Glomerular visceral epithelial cell (primary cell): ENCODE measurements at regions not wholly inside any gene's neighbourhood (a gene's known extent, or its start where the extent isn't known, plus 50 kb on each side); places are given as distances from the start of the nearest gene placed in this dataset.
A peak's percentile ranks its signal among the peaks of the same experiment; 100 is the strongest.
"Not testable (repeated sequence)": the region's sequence is repeated elsewhere in the genome, so short reads cannot be mapped to it uniquely, and the experiment has no call there.

Source experiments
- DNase-seq: peaks from one replicate; pipeline ENCODE4 v3.0.0-alpha.2; 2016; ENCODE audit errors: extremely low spot score

DNA sequence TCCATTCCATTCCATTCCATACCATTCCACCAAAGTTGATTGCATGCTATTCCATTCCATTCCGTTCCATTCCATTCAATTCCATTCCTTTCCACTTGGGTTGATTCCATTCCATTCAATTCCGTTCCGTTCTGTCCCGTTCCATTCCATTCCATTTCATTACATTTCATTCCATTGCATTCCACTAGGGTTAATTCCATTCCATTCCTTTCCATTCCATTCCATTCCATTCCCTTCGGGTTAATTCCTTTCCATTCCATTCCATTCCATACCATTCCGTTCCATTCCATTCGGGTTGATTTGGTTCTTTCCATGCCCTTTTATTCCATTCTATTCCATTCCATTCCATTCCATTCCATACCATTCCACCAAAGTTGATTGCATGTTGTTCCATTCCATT, 131.9 kb downstream of the CWH43 start:
- DNase-seq = not testable (repeated sequence)

DNA sequence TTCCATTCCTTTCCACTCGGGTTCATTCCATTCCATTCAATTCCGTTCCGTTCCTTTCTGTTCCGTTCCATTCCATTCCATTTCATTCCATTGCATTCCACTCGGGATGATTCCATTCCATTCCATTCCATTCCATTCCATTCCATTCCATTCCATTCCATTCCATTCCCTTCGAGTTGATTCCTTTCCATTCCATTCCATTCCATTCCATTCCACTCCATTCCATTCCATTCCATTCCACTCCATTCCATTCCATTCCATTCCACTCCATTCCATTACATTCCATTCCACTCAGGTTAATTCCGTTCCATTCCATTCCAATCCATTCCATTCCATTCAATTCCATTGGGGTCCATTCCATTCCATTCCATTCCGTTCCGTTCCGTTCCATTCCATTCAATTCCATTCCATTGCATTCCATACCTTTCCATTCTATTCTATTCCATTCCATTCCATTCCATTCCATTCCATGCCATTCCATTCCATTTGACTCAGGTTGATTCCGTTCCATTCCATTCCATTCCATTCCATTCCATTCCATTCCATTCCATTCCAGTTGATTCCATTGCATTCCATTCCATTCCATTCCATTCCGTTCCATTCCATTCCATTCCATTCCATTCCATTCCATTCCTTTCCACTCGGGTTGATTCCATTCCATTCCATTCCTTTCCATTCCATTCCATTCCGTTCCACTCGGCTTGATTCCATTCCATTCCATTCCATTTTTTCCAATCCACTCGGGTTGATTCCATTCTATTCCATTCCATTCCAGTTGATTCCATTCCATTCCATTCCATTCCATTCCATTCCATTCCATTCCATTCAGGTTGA, 132.5 kb downstream of the CWH43 start:
- peak; percentile 12 for DNase-seq

DNA sequence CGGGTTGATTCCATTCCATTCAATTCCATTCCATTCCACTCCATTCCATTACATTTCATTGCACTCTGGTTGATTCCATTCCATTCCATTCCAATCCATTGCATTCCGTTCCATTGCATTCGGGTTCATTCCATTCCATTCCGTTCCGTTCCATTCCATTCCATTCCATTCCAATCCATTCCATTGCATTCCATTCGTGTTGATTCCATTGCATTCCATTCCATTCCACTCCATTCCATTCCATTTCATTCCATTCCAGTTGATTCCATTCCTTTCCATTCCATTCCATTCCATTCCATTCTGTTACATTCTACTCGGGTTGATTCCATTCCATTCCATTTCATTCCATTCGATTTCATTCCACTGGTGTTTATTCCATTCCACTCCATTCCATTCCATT, 133.3 kb downstream of the CWH43 start:
- peak; percentile 16 for DNase-seq

DNA sequence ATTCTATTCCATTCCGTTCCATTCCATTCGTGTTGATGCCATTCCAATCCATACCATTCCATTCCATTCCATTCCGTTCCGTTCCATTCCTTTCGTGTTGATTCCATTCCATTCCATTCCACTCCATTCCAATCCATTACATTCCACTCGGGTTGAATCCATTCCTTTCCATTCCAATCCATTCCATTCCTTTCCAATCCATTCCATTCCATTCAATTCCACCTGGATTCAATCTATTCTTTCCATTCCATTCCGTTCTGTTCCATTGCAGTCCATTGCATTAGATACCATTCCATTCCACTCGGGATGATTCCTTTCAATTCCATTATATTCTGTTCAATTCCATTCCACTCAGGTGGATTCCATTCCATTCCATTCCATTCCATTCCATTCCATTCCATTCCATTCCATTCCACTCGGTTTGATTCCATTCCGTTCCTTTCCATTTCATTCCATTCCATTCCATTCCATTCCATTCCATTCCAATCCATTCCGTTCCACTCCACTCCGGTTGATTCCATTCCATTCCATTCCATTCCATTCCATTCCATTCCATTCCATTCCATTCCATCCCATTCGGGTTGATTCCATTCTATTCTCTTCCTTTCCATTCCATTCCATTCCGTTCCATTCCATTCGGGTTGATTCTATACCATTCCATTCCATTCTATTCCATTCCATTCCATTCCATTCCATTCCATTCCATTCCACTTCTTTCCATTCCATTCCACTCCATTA, 134.1 kb downstream of the CWH43 start:
- DNase-seq = not testable (repeated sequence)

DNA sequence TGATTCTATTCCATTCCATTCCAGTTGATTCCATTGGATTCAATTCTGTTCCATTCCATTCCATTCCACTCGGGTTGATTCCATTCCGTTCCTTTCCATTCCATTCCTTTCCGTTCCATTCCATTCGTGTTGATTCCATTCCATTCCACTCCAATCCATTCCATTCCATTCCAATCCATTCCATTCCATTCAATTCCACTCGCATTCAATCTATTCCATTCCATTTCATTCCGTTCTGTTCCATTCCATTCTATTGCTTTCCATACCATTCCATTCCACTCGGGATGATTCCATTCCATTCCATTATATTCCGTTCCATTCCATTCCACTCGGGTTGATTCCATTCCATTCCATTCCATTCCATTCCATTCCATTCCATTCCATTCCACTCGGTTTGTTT, 134.7 kb downstream of the CWH43 start:
- DNase-seq = peak; percentile 53

DNA sequence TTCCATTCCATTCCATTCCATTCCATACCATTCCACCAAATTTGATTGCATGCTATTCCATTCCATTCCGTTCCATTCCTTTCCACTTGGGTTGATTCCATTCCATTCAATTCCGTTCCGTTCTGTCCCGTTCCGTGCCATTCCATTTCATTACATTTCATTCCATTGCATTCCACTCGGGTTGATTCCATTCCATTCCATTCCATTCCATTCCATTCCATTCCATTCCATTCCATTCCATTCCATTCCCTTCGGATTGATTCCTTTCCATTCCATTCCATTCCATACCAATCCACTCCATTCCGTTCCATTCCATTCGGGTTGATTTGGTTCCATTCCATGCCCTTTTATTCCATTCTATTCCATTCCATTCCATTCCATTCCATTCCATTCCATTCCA, 140.4 kb downstream of the CWH43 start:
- DNase-seq = not testable (repeated sequence)

DNA sequence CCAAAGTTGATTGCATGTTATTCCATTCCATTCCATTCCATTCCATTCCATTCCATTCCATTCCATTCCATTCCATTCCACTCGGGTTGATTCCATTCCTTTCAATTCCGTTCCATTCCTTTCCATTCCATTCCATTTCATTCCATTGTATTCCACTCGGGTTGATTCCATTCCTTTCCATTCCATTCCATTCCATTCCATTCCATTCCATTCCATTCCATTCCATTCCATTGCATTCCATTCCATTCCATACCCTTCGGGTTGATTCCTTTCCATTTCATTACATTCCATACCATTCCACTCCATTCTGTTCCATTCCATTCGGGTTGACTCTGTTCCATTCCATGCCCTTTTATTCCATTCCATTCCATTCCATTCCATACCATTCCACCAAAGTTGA, 140.8 kb downstream of the CWH43 start:
- not testable (repeated sequence) for DNase-seq

DNA sequence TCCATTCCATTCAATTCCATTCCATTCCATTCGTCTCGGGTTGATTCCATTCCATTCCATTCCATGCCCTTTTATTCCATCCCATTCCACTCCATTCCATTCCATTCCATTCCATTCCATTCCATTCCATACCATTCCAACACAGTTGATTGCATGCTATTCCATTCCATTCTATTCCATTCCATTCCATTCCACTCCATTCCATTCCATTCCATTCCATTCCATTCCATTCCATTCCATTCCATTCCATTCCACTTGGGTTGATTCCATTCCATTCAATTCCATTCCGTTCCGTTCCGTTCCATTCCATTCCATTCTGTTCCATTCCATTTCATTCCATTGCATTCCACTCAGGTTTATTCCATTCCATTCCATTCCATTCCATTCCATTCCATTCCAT, 143.3 kb downstream of the CWH43 start:
- DNase-seq = not testable (repeated sequence)

DNA sequence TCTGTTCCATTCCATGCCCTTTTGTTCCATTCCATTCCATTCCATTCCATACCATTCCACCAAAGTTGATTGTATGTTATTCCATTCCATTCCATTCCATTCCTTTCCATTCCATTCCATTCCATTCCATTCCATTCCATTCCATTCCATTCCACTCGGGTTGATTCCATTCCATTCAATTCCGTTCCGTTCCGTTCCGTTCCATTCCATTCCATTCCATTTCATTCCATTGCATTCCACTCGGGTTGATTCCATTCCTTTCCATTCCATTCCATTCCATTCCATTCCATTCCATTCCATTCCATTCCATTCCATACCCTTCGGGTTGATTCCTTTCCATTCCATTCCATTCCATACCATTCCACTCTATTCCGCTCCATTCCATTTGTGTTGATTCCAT, 143.8 kb downstream of the CWH43 start:
- not testable (repeated sequence) for DNase-seq

DNA sequence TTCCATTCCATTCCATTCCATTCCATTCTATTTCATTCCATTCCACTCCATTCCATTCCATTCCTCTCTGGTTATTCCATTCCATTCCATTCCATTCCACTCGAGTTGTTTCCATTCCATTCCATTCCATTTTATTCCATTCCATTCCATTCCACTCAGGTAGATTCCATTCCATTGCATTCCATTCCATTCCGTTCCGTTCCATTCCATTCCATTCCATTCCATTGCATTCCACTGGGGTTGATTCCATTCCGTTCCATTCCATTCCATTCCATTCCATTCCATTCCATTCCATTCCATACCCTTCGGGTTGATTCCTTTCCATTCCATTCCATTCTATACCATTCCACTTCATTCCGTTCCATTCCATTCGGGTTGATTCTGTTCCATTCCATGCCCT, 144.6 kb downstream of the CWH43 start:
- not testable (repeated sequence) for DNase-seq

DNA sequence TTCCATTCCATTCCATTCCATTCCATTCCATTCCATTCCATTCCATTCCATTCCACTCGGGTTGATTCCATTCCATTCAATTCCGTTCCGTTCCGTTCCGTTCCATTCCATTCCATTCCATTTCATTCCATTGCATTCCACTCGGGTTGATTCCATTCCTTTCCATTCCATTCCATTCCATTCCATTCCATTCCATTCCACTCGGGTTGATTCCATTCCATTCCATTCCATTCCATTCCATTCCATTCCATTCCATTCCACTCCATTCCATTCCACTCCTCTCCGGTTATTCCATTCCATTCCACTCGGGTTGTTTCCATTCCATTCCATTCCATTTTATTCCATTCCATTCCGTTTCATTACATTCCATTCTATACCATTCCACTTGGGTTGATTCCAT, 151.0 kb downstream of the CWH43 start:
- not testable (repeated sequence) for DNase-seq

DNA sequence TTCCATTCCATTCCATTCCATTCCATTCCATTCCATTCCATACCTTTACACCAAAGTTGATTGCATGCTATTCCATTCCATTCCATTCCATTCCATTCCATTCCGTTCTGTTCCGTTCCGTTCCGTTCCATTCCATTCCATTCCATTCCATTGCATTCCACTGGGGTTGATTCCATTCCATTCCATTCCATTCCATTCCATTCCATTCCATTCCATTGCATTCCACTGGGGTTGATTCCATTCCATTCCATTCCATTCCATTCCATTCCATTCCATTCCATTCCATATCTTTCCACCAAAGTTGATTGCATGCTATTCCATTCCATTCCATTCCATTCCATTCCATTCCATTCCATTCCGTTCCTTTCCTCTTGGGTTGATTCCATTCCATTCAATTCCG, 151.9 kb downstream of the CWH43 start:
- DNase-seq = not testable (repeated sequence)

DNA sequence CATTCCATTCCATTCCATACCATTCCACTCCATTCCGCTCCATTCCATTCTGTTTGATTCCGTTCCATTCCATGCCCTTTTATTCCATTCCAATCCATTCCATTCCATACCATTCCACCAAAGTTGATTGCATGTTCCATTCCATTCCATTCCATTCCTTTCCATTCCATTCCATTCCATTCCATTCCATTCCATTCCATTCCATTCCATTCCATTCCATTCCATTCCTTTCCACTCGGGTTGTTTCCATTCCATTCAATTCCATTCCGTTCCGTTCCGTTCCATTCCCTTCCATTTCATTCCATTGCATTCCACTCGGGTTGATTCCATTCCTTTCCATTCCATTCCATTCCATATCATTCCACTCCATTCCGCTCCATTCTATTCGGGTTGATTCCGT, 152.7 kb downstream of the CWH43 start:
- DNase-seq = not testable (repeated sequence)

DNA sequence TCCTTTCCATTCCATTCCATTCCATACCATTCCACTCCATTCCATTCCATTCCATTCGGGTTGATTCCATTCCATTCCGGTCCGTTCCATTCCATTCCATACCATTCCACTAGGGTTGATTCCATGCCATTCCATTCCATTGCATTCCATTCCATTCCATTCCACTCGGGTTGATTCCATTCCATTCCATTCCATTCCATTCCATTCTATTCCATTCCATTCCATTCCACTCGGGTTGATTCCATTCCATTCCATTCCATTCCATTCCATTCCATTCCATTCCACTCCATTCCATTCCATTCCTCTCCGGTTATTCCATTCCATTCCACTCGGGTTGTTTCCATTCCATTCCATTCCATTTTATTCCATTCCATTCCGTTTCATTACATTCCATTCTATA, 153.4 kb downstream of the CWH43 start:
- DNase-seq = not testable (repeated sequence)

DNA sequence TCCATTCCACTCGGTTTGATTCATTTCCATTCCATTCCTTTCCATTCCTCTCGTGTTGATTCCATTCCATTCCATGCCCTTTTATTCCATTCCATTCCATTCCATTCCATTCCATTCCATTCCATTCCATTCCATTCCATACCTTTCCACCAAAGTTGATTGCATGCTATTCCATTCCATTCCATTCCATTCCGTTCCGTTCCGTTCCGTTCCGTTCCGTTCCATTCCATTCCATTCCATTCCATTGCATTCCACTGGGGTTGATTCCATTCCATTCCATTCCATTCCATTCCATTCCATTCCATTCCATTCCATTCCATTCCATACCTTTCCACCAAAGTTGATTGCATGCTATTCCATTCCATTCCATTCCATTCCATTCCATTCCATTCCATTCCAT, 154.3 kb downstream of the CWH43 start:
- not testable (repeated sequence) for DNase-seq

DNA sequence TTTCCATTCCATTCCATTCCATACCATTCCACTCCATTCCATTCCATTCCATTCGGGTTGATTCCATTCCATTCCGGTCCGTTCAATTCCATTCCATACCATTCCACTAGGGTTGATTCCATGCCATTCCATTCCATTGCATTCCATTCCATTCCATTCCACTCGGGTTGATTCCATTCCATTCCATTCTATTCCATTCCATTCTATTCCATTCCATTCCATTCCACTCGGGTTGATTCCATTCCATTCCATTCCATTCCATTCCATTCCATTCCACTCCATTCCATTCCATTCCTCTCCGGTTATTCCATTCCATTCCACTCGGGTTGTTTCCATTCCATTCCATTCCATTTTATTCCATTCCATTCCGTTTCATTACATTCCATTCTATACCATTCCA, 155.9 kb downstream of the CWH43 start:
- not testable (repeated sequence) for DNase-seq

DNA sequence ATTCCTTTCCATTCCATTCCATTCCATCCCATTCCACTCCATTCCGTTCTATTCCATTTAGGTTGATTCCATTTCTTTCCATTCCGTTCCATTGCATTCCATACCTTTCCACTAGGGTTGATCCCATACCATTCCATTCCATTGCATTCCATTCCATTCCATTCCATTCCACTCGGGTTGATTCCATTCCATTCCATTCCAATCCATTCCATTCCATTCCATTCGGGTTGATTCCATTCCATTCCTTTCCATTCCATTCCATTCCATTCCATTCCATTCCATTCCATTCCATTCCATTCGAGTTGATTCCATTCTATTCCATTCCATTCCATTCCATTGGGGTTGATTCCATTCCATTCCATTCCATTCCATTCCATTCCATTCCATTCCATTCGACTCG, 161.1 kb downstream of the CWH43 start:
- DNase-seq = not testable (repeated sequence)

DNA sequence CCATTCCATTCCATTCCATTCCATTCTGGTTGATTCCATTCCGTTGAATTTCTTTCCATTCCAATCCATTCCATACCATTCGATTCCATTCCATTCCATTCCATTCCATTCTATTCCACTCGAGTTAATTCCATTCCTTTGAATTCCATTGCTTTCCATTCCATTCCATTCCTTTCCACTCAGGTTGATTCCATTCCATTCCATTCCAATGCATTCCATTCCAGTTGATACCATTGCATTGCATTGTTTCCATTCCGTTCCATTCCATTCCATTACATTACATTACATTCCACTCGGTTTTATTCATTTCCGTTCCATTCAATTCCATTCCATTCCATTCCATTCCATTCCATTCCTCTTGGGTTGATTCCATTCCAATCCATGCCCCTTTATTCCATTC, 161.5 kb downstream of the CWH43 start:
- DNase-seq = not testable (repeated sequence)

DNA sequence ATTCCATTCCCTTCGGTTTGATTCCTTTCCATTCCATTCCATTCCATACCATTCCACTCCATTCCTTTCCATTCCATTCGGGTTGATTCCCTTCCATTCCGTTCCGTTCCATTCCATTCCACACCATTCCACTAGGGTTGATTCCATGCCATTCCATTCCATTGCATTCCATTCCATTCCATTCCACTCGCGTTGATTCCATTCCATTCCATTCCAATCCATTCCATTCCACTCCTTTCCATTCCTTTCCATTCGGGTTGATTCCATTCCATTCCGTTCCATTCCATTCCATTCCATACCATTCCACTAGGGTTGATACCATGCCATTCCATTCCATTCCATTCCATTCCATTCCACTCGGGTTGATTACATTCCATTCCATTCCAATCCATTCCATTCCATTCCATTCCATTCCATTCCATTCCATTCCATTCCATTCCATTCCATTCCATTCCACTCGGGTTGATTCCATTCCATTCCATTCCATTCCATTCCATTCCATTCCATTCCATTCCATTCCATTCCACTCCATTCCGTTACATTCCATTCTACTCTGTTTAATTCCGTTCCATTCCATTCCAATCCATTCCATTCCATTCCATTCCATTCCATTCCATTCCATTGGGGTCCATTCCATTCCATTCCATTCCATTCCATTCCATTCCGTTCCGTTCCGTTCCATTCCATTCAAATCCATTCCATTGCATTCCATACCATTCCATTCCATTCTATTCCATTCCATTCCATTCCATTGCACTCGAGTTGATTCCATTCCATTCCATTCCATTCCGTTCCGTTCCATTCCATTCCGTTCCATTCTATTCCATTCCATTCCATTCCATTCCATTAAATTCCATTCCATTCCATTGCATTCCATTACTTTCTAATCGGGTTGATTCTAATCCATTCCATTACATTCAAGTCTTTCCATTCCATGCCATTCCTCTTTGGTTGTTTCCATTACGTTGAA, 163.2 kb downstream of the CWH43 start:
- DNase-seq = peak; percentile 91

DNA sequence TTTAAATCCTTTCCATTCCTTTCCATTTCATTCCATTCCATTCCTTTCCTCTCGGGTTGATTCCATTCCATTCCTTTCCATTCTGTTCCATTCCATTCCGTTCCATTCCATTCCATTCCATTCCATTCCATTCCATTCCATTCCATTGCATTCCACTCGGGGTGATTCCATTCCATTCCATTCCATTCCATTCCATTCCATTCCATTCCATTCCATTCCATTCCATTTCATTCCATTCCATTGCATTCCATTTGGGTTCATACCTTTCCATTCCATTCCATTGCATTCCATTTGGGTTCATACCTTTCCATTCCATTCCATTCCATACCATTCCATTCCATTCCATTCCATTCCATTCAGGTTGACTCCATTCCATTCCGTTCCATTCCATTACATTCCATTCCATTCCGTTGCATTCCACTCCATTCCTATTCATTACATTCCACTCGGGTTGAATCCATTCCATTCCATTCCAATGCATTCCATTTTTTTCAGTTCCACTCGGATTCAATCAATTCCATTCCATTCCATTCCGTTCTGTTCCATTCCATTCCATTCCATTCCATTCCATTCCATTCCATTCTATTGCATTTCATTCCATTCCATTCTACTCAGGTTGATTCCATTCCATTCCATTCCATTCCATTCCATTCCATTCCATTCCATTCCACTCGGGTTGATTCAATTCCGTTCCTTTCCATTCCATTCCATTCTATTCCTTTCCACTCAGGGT, 164.4 kb downstream of the CWH43 start:
- not testable (repeated sequence) for DNase-seq

DNA sequence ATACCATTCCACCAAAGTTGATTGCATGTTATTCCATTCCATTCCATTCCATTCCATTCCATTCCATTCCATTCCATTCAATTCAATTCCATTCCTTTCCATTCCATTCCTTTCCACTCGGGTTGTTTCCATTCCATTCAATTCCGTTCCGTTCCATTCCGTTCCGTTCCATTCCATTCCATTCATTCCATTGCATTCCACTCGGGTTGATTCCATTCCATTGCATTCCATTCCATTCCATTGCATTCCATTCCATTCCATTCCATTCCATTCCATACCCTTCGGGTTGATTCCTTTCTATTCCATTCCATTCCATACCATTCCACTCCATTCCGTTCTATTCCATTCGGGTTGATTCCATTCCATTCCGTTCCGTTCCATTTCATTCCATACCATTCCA, 166.9 kb downstream of the CWH43 start:
- not testable (repeated sequence) for DNase-seq
